G401 (cell line): ENCODE measurements at regions not wholly inside any gene's neighbourhood (a gene's known extent, or its start where the extent isn't known, plus 50 kb on each side); places are given as distances from the start of the nearest gene placed in this dataset.
A peak's percentile ranks its signal among the peaks of the same experiment; 100 is the strongest.

ENCODE experiments used
- DNase-seq: peaks from one replicate; pipeline ENCODE4 v3.0.0-alpha.2; 2015; ENCODE audit warnings: low spot score
- in situ Hi-C: cut with HindIII; loops from 2 replicates; pipeline ENCODE4 v1.10.0; 2016; ENCODE audit warnings: low sequenced_read_pairs, mixed read lengths

GRCh38 chr4:4619821-4620220 is 78.0 kb upstream of the STX18 start:
- no peak for DNase-seq
- in situ Hi-C loops, result no loop called here

- in situ Hi-C loops, result no loop called here
- peak; percentile 86 for DNase-seq
These were observed 77.0 kb upstream of the STX18 start for GRCh38 chr4:4618847-4619246.

GRCh38 chr4:4614925-4615678 is 73.3 kb upstream of the STX18 start:
- DNase-seq, result no peak
- in situ Hi-C loops, result no loop called here

GRCh38 chr4:4613641-4614286 is 71.9 kb upstream of the STX18 start:
- in situ Hi-C loops, result no loop called here

GRCh38 chr4:4613126-4613465 is 71.2 kb upstream of the STX18 start:
- no peak for DNase-seq
- in situ Hi-C loops, result no loop called here

More at GRCh38 chr4:4613641-4614286, 71.9 kb upstream of the STX18 start:
- DNase-seq, result no peak

GRCh38 chr4:4610672-4611071 is 68.8 kb upstream of the STX18 start:
- in situ Hi-C loops, result no loop called here
- DNase-seq, result no peak

GRCh38 chr4:4609622-4610334 is 67.9 kb upstream of the STX18 start:
- DNase-seq, result no peak
- in situ Hi-C loops, result no loop called here

- DNase-seq, result no peak
- in situ Hi-C loops, result no loop called here
These were observed 66.3 kb upstream of the STX18 start for GRCh38 chr4:4608214-4608537.

- no peak for DNase-seq
- in situ Hi-C loops, result no loop called here
These were observed 65.7 kb upstream of the STX18 start for GRCh38 chr4:4607336-4608213.

- in situ Hi-C loops, result no loop called here
These were observed 64.5 kb upstream of the STX18 start for GRCh38 chr4:4606321-4606720.

GRCh38 chr4:4605849-4606248 is 64.0 kb upstream of the STX18 start:
- in situ Hi-C loops, result no loop called here
- no peak for DNase-seq

More at GRCh38 chr4:4606321-4606720, 64.5 kb upstream of the STX18 start:
- DNase-seq, result no peak

GRCh38 chr4:4603592-4603991 is 61.7 kb upstream of the STX18 start:
- in situ Hi-C loops, result no loop called here
- DNase-seq, result no peak

GRCh38 chr4:4603067-4603466 is 61.2 kb upstream of the STX18 start:
- DNase-seq, result no peak
- in situ Hi-C loops, result no loop called here

- in situ Hi-C loops, result no loop called here
- DNase-seq, result no peak
These were observed 60.6 kb upstream of the STX18 start for GRCh38 chr4:4602468-4602867.

- no peak for DNase-seq
- in situ Hi-C loops, result no loop called here
These were observed 60.0 kb upstream of the STX18 start for GRCh38 chr4:4601803-4602369.

GRCh38 chr4:4599481-4600275 is 57.8 kb upstream of the STX18 start:
- in situ Hi-C loops, result no loop called here
- DNase-seq, result no peak

GRCh38 chr4:4598851-4599411 is 57.1 kb upstream of the STX18 start:
- no peak for DNase-seq
- in situ Hi-C loops, result no loop called here

GRCh38 chr4:4596720-4597119 is 54.9 kb upstream of the STX18 start:
- DNase-seq, result no peak
- in situ Hi-C loops, result no loop called here
